Activated CD8-positive, alpha-beta memory T cell treated with anti-CD3 and anti-CD28 coated beads for 48 hours (primary cell): ENCODE measurements at regions not wholly inside any gene's neighbourhood (a gene's known extent, or its start where the extent isn't known, plus 50 kb on each side); places are given as distances from the start of the nearest gene placed in this dataset.

Experiments used
- DNase-seq, 3 experiments: peaks; one replicate each; pipeline ENCODE4 v3.0.0-alpha.2; 2020; ENCODE audit warnings: low read depth in 2 of 3, low spot score in 2 of 3

- DNase-seq = no peak
Observed at GRCh38 chrX:51798701-51799100, 55.5 kb downstream of the GSPT2 start.

DNA sequence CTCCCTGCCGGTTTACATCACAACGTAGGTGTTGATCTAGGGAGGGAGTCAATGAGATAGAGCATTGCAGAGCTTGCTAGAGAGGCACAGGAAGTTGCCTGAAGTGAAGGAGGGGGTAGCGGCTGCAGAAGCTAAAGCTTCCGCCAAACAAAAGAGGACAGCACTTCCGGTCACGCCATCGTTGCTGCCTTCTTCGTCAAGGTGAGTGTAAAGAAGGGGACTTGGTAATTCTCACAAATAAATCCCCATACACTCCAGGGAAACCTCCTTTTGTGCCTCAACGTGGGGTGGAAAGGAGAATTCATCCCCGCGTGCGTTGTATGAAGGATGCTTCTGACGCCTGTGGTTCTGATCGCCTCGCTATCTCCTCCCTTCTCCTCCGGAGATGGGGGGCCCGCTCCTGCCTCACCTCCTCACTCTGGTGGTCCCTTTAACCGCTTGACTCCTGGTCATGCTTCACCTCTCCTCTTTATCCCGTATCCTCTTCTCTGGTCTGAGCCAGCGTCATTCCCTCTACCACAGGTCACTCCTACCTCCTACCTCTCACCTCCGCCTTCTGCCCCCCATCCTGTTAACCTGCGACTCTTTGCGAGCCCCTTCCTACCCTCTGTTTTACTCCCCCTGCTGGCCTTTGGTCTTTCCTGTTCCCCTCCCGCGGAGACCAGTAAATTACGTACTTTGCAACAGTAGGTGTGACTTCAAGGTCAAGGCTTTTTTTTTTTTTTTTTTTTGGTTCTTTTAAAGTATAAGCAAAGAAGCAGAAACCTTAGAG lies 59.9 kb downstream of the GSPT2 start:
- peak in 2 of 3 experiments; percentile 1 to 18 for DNase-seq

DNA sequence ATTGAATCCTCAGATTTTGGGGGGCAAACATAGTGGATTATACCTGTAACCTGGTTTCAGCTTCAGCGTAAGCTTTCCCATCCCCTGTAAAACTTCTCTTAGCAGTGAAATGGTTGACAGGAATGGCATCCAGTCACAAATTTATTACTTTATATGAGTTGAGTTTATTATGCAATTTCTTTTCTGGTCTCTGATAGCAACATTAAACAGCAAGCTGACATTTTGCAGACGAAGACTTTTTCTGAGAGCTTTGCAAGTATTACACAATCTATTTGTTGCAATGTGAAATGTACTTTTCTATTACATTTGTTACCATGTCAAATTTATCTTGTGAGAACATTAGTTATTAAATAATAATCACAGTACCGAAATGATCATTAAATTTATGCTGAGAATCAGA lies 60.6 kb downstream of the GSPT2 start:
- no peak for DNase-seq

GRCh38 chrX:51804741-51805140 lies 61.5 kb downstream of the GSPT2 start:
- no peak for DNase-seq

GRCh38 chrX:51813886-51814460 lies 70.7 kb downstream of the GSPT2 start:
- no peak for DNase-seq

DNA sequence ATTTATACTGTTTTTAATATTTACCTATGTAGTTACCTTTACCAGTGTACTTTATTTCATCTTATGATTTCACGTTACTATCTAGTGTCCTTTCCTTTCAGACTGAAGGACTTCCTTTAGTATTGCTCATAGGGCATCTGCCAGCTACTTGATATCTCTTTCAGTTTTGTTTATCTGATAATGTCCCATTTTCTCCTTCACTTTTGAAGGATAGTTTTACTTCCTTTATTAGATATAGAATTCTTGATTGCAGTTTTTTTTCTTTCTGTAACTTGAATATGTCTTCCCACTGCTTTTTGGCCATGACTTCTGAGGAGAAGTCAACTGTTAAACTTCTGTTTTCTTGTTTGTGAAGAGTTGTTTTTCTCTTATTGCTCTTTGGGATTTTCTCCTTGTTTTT lies 69.4 kb upstream of the MAGED1 start:
- DNase-seq = no peak

GRCh38 chrX:51825436-51825835 lies 68.0 kb upstream of the MAGED1 start:
- DNase-seq = no peak

- no peak for DNase-seq
Observed at GRCh38 chrX:51834076-51834475, 59.3 kb upstream of the MAGED1 start.

DNA sequence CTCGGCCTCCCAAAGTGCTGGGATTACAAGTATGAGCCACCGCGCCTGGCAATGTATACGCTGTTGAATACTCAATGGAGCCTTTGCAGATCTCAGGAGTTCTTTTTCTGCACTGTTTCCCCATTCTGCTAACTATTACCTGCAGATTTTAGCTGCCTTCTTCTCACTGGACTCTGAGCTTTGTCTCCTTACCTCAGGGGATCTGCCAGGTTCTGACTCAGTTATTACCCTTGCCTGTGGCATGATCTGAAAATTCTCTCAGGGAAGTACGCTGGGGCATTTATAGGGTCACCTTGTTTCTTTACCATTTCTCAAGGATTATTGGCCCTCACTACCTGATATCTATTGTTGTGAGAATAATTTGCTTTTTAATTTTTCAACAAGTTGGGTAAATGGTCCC lies 56.6 kb upstream of the MAGED1 start:
- no peak for DNase-seq

GRCh38 chrX:51837451-51837850 lies 56.0 kb upstream of the MAGED1 start:
- no peak for DNase-seq

DNA sequence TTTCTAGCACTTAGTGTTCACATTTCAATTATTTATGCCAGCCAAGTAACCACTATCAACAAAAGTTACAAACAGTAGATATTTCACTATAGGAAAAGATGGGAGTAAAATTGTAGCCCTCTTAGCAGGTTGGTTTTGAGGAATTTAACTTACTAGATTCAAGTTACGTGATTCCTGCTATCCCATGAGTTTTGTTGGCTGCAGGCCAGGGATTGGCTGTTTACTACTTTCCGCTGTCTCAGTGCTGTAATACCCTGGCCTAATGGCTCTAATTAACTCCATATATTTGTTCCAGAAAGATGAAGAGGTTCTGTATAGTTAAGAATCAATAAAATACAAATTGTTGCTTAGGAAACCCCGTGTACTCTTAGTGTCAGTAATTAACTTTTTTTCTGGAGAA lies 55.5 kb upstream of the MAGED1 start:
- DNase-seq = no peak
